ENCODE measurements at regions not wholly inside any gene's neighbourhood (a gene's known extent, or its start where the extent isn't known, plus 50 kb on each side); places are given as distances from the start of the nearest gene placed in this dataset.

- TF ChIP-seq ZNF362 (CRISPR knock-in tag; IDR thresholded peaks at IDR 0.05; ENCODE audit: borderline replicate concordance): no peak
- TF ChIP-seq TCF7 (IDR thresholded peaks at IDR 0.05; ENCODE audit: low read depth): no peak
- no peak for TF ChIP-seq SOX6 (IDR thresholded peaks at IDR 0.05)
- no peak for TF ChIP-seq SOX6 (CRISPR knock-in tag; IDR thresholded peaks at IDR 0.05)
Observed at GRCh38 chr9:18036422-18037187, 437.3 kb upstream of the ADAMTSL1 start.

Measured in HepG2 (cell line).